ENCODE measurements at regions not wholly inside any gene's neighbourhood (a gene's known extent, or its start where the extent isn't known, plus 50 kb on each side); places are given as distances from the start of the nearest gene placed in this dataset.

GRCh38 chr6:51273228-51273961 lies 454.7 kb downstream of the TFAP2B start:
- TF ChIP-seq EZH2phosphoT487 (IDR thresholded peaks at IDR 0.05; ENCODE audit: borderline replicate concordance, low read length): no peak
- no peak for TF ChIP-seq CTCF (IDR thresholded peaks at IDR 0.05; ENCODE audit: low read depth, low read length, poor library complexity, severe bottlenecking)
